HEK293 (cell line): ENCODE measurements at regions not wholly inside any gene's neighbourhood (a gene's known extent, or its start where the extent isn't known, plus 50 kb on each side); places are given as distances from the start of the nearest gene placed in this dataset.

Experiments
- ZNF76 ChIP-seq: fragments of 450-650 bp; formaldehyde crosslinking; IDR thresholded peaks from 2 replicates; pipeline ENCODE4; 2016; ENCODE audit warnings: low read depth, missing biosample characterization, missing genetic modification characterization, borderline replicate concordance
- TF ChIP-seq, protein P1 (sequence below): fragments of 450-650 bp; formaldehyde crosslinking; IDR thresholded peaks from 2 replicates; pipeline ENCODE4 v1.5.1; 2016; ENCODE audit warnings: missing biosample characterization, missing genetic modification characterization

DNA sequence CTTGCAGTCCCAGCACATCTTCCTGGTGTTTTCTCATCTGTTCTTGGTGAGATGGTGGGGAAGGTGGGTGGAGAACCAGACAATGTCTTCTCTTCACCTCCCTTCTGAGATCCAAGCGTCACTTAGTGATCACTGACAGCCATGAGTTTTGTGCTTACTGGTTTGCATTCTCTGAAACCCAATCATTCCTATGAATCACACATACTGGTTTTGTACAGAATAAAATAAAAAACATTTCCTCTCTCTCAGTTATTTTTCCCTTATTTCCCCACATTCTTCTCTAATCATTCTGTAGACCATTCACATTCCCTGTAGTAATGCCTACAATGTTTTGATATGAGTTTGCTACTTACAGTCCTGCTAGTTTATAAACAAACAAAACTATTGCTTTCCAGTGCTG lies 143.8 kb upstream of the SLC13A1 start:
- TF ChIP-seq ZNF76 (tag by site-specific recombination) = no peak
- TF ChIP-seq, protein P1, sequence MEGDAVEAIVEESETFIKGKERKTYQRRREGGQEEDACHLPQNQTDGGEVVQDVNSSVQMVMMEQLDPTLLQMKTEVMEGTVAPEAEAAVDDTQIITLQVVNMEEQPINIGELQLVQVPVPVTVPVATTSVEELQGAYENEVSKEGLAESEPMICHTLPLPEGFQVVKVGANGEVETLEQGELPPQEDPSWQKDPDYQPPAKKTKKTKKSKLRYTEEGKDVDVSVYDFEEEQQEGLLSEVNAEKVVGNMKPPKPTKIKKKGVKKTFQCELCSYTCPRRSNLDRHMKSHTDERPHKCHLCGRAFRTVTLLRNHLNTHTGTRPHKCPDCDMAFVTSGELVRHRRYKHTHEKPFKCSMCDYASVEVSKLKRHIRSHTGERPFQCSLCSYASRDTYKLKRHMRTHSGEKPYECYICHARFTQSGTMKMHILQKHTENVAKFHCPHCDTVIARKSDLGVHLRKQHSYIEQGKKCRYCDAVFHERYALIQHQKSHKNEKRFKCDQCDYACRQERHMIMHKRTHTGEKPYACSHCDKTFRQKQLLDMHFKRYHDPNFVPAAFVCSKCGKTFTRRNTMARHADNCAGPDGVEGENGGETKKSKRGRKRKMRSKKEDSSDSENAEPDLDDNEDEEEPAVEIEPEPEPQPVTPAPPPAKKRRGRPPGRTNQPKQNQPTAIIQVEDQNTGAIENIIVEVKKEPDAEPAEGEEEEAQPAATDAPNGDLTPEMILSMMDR = no peak
